ENCODE measurements at regions not wholly inside any gene's neighbourhood (a gene's known extent, or its start where the extent isn't known, plus 50 kb on each side); places are given as distances from the start of the nearest gene placed in this dataset.
"Not testable (repeated sequence)": the region's sequence is repeated elsewhere in the genome, so short reads cannot be mapped to it uniquely, and the experiment has no call there.

DNA sequence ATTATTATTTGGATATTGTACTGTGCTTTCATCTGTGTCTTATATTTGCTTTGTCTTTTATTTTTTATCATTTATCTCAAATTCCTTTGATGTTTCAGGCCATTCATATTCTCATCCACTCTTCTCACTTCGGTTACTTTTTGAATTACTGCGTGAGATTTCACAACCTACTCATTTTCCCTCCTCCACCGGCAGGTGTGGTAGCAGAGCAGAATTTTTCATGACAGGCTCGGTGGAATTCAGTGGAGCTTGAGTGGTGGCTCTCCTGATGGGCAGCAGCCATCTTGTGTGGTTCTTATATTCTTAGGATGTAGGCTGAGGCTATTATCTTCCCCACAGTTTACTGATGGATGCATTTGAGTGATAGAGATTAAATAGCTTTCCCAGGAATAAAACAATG is 92.3 kb upstream of the IVNS1ABP start:
- DNase-seq (ENCODE audit: extremely low read depth in 1 of 2, low read depth in 1 of 2) = no peak

DNA sequence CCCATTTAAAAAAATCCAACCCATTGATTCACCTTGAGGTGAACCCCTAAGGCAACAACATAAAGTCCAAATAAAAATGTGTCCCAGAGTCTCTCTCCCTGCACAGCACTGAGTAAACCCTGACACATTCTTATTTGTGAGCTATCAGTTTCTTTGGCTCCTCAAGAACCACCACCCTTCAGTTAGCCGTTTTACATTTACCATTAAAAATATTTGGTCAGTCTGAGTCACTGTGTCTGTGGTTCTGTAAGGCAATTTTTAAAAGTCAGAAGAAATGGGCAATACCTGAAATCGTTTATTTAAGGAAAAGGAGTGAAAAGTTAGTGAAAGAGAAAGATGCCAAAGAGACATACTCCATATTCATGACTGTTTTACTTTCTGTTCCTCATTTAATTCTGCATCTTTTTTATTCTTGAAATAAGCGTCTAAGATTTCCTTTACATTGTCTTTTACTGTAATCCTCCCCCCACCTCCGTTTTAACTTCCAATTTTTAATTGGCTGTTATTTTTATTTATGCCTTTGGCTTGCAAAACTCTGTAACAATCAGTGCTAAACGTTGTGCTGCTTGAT is 91.7 kb upstream of the IVNS1ABP start:
- no peak for DNase-seq (ENCODE audit: extremely low read depth in 1 of 2, low read depth in 1 of 2)

DNA sequence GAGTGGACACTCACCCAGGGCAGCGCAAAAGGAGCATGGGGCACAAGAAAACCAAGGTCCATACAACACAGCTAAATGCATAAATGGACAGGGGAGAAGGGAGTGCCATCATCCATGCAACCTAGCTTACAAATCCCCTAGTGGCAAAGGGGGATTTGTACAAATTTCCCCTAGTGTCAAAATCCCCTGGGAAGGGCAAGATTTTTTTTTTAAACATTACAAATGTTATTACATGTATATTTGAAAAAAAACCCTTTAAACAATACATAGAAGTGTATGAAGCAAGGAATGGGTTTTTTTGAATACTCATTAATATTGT is 89.6 kb upstream of the IVNS1ABP start:
- DNase-seq (ENCODE audit: extremely low read depth in 1 of 2, low read depth in 1 of 2) = no peak

GRCh38 chr1:185406006-185406690 is 89.1 kb upstream of the IVNS1ABP start:
- no peak for DNase-seq (ENCODE audit: extremely low read depth in 1 of 2, low read depth in 1 of 2)

DNA sequence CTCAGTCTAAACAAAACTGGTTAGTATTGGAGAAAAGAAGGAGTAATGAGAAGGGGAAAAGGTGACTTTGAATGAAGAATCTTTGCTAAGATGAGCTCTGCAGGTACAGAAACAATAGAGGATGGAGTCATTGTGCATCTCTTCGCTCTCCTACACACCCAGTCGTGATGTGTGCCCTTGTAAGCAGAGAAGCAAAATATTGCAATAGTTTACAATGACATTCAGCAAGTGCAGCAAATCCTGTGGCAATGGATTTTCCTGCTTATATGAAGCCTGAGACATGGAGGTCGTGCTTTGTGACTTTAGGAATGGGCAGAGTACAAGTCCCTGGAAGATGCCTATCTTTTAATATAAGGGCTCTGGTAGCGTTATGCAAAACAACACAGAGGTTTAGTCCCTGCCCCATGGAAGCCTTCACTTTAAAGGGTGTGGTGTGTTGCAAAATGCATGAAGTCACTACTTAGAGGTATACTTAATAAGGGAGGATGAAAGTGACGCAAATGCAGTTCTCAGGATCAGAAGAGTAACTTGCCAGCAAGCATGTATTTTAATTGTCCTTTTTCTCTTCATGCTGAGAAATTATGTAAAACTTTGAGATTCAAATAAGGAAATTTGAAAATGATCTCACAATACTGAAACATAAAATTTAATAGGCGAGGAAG is 88.0 kb upstream of the IVNS1ABP start:
- no peak for DNase-seq (ENCODE audit: extremely low read depth in 1 of 2, low read depth in 1 of 2)

DNA sequence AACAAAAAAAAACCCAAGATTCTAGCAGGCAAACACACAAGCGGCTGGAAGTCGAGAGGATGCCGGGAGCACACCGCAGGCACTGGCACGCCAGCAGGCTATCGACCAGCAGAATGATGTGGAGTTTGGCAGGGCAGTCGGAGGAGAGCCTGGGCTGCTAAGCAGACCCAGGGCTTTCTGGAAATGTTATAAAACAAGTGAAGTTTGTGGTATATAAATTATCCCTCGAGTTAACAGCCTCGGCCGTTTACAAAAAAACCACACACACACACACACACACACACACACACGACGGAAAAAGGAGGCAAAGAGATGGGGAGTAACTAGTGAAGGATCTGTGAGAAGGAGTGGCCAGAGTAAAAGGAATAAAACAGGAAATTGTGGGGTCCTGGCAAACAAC is 87.2 kb upstream of the IVNS1ABP start:
- DNase-seq (ENCODE audit: extremely low read depth in 1 of 2, low read depth in 1 of 2) = no peak

DNA sequence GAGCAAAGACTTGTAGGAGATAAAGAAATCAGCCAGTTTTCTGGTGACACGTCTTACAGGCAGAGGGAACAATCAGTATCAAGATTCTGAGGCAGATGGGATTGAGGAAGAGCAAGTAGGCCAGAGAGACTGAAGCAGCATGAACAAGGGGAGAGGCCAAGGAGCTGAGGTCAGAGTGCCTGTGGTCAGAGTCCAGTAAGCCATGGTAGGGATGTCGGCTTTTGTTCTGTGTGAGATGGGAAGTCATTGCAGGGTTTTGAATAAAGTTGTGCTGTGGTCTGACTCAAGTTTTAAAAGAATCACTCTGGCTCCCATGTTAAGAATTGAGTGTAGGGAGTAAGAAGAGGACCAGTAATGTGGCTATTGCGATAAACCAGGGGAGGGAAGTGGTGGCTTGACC is 85.9 kb upstream of the IVNS1ABP start:
- DNase-seq (ENCODE audit: extremely low read depth in 1 of 2, low read depth in 1 of 2) = no peak

- DNase-seq (ENCODE audit: extremely low read depth in 1 of 2, low read depth in 1 of 2) = no peak
Measured at GRCh38 chr1:185401019-185401418, 84.0 kb upstream of the IVNS1ABP start.

GRCh38 chr1:185400052-185400451 is 83.0 kb upstream of the IVNS1ABP start:
- DNase-seq (ENCODE audit: extremely low read depth in 1 of 2, low read depth in 1 of 2) = no peak

GRCh38 chr1:185398599-185398998 is 81.6 kb upstream of the IVNS1ABP start:
- no peak for DNase-seq (ENCODE audit: extremely low read depth in 1 of 2, low read depth in 1 of 2)

GRCh38 chr1:185398022-185398421 is 81.0 kb upstream of the IVNS1ABP start:
- DNase-seq (ENCODE audit: extremely low read depth in 1 of 2, low read depth in 1 of 2) = no peak

DNA sequence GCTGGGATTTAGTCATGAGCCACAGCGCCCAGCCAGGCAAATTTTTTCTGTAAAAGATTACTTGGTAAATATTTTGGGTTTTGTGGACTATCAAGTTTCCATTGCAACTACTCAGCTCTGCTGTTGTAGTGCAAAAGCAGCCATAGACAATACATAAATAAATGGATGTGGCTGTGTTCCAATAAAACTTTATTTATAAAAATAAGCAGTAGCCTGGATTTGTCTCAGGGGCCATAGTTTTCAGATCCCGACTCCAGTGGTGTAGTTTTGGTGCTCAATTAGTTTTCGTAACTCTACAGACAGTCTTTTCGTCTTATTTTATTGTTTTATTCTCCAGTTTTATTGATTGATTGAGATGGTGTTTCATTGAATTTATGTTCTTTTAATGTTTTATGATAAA is 80.1 kb upstream of the IVNS1ABP start:
- no peak for DNase-seq (ENCODE audit: extremely low read depth in 1 of 2, low read depth in 1 of 2)

- DNase-seq (ENCODE audit: extremely low read depth in 1 of 2, low read depth in 1 of 2) = no peak
Measured at GRCh38 chr1:185396126-185396525, 79.1 kb upstream of the IVNS1ABP start.

DNA sequence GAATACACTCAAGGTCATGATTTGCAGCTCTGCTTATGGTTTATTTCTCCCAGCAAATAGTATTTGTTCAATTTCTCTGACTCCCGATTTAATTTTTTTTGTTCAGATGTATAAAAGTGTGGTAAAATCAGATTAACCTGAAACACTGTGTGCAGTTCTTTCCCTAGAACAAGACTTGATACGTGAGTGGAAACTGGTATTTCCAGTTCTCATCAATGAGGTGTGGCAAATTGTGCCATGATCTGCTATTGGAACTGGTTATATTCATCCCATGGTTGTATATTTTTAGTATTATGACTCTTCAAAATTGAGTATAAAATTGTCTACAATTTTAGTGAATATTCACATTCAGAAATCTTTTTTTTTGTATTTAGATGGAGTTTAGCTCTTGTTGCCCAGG is 76.8 kb upstream of the IVNS1ABP start:
- no peak for DNase-seq (ENCODE audit: extremely low read depth in 1 of 2, low read depth in 1 of 2)

GRCh38 chr1:185393205-185393604 is 76.2 kb upstream of the IVNS1ABP start:
- DNase-seq (ENCODE audit: extremely low read depth in 1 of 2, low read depth in 1 of 2) = no peak

DNA sequence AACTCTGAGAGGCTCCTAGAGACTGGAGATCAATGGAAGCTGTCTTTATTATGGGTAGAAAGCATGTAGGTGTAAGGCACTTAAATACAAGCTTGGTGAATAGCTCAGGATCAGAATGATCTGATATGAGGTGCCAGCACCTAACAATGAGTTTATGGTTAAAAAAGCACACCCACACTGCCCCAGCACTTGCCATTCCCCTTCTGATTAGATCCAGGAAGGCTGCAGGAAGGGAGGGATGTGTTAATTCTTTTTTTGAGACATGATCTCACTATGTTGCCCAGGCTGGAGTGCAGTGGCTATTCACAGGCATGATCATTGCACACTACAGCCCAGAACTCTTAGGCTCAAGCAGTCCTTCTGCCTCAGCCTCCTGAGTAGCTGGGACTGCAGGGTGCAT is 71.8 kb upstream of the IVNS1ABP start:
- no peak for DNase-seq (ENCODE audit: extremely low read depth in 1 of 2, low read depth in 1 of 2)

- no peak for DNase-seq (ENCODE audit: extremely low read depth in 1 of 2, low read depth in 1 of 2)
Measured at GRCh38 chr1:185388346-185388745, 71.3 kb upstream of the IVNS1ABP start.

DNA sequence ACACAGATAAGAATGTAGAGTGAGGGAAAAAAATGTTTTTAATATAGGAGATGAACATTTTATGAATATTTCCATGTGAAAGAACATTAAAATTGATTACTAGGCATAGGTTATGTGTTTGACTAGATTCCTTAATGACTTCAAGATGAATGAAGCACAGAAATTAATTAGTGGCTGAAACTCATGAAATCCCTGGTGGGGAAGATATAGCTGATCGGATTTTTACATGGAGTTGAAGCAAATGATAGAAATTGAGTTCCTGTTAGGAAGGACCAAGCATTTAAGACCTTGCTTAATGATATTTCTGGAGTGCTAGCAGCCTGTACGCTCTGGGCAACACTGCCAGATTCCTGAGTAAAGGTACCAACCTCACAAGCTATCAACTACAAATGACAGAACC is 68.9 kb upstream of the IVNS1ABP start:
- DNase-seq (ENCODE audit: extremely low read depth in 1 of 2, low read depth in 1 of 2) = no peak

DNA sequence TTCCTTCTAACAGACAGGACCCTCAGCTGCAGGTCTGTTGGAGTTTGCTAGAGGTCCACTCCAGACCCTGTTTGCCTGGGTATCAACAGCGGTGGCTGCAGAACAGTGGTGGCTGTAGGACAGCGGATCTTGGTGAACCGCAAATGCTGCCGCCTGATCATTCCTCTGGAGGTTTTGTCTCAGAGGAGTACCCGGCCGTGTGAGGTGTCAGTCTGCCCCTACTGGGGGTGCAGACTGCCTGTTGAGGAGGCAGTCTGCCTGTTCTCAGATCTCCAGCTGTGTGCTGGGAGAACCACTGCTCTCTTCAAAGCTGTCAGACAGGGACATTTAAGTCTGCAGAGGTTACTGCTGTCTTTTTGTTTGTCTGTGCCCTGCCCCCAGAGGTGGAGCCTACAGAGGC is 66.8 kb upstream of the IVNS1ABP start:
- DNase-seq (ENCODE audit: extremely low read depth in 1 of 2, low read depth in 1 of 2) = not testable (repeated sequence)

GRCh38 chr1:185377831-185378230 is 60.8 kb upstream of the IVNS1ABP start:
- DNase-seq (ENCODE audit: extremely low read depth in 1 of 2, low read depth in 1 of 2) = no peak

DNA sequence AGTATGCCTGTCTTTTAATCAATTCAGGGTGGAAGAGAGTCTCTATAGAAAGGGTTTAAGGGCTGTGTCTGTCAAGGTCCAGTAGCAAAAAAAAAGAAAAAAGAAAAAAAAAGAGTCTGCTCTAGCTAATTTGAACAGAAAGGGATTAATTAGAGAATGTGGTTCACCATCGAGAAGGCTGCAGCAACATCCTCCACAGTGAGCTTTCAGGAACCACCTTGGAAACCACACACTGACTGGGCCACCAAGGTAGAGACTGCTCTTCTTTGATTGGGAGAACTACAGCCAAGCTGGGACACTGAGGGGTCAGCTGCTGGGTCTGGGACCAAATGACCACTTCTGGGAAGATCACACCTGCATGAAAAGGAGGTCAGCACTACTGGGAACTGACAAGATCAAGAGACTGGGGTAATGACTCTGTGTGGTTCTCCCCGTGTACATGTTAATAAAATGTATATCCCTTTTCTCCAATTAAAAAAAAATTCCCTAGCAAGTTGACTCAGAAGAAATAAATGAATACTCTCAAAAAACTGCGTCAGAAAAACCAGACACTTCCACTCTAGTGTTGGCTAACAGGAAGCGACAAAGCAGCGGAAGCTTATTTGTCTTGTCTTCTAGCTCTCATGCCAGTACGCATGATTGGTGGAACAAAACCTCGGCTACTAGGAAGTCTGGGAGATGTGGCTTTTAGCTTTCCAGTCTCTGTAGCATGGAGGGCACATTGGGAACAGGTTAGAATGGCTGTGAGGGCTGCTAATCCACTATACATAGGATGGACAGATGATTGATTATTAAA is 60.0 kb upstream of the IVNS1ABP start:
- DNase-seq (ENCODE audit: extremely low read depth in 1 of 2, low read depth in 1 of 2) = no peak

DNA sequence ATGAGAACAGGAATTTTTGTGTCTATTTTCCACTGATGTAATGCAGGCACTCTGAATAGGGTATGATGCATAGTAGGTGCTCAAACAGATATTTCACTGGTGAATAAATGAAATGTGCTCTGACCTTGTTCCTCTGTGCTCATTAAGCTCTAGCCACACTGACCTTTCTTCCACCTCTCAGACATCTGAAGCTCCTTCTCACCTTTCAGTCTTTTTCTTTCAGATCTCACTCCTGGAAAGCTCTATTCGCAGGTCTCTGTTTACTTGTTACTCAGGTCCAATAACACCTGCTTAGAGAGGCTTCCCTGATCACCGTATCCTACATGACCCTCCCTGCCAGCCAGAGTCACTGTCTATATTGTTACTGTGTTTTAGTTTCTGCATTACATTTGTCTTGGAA is 59.2 kb upstream of the IVNS1ABP start:
- no peak for DNase-seq (ENCODE audit: extremely low read depth in 1 of 2, low read depth in 1 of 2)

Data from activated CD8-positive, alpha-beta memory T cell treated with anti-CD3 and anti-CD28 coated beads for 1 hour (primary cell).